Superior temporal gyrus (tissue), 1 donor: ENCODE measurements at regions not wholly inside any gene's neighbourhood (a gene's known extent, or its start where the extent isn't known, plus 50 kb on each side); places are given as distances from the start of the nearest gene placed in this dataset.

Source experiments
- DNase-seq: peaks from one replicate; pipeline ENCODE4 v3.0.0-alpha.2; 2016; ENCODE audit errors: extremely low spot score

DNA sequence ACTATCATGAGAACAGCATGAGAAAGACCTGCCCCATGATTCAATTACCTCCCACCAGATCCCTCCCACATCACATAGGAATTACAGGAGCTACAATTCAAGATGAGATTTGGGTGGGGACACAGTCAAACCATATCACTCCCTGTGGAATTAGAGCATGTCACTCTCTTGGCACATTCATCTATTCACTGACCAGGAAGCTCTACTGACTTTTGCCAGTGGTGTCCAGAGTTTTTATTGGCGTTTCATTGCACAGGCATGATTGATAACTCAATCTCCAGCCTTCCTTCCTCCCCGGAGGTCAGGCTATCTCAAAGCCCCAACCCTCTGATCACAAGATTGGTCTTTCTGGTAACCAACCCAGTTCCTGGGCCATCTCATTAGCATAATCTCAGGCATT, 478.9 kb upstream of the NRP1 start:
- no peak for DNase-seq

- no peak for DNase-seq
Measured at GRCh38 chr10:33812586-33812985, 478.1 kb upstream of the NRP1 start.

DNA sequence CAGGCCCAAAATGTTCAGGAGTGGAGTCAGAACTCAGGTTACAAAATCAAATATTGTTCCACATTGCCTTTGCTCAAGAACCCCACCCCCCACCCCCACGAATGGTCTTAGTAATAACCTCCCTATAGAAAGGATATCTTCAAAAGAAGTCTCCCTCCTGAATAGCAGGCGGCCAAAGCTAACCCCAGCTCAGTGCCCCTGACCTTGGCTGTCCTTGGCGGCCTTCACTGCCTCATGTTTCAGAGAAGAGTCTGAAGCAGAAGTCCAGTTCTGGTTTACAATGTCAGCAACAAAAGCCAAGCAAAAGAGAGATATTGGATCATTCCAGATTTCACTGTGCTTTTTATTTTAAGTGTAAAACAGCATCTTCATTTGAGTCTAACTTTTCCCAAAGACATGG, 476.5 kb upstream of the NRP1 start:
- no peak for DNase-seq

GRCh38 chr10:33809732-33810131, 475.3 kb upstream of the NRP1 start:
- DNase-seq = no peak

GRCh38 chr10:33808475-33808874, 474.0 kb upstream of the NRP1 start:
- DNase-seq = no peak

- no peak for DNase-seq
Measured at GRCh38 chr10:33807531-33808359, 473.3 kb upstream of the NRP1 start.

DNA sequence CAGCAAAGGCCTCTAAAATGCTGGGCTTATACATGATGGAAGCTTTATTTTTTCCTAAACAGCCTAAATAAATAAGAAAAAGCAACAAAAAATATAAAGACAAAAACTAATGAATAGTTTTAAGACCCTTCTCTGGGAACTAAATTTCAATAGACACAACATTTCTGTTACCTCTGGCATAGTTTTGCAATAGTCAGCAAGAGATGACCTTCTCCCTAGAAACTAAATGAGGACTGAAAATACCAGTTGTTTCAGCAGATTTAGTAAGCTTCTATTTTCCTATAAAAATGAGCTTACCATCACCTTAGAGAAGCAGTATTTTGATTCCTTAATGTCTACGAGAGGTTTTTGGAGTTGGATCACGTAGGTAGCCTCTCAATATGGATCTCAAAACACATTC, 471.4 kb upstream of the NRP1 start:
- DNase-seq = no peak

DNA sequence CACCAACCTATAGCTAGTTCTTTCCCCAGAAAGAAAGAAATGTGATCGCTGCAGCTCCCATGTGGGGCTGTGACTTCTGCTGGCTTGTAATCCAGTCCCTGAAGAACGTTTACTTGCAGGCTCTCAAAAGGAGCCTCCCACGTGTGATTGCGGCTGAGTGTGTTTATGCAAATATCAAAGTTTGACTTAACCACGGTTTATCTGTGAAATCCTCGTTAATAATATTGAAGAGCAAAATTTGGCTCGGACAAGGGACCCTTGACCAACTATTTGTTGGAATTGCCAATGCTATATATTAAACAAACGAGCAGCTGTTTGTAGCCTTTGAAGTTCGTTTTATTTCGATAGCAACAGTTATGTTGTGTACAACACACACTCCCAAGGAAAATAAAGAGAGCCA, 470.1 kb upstream of the NRP1 start:
- DNase-seq = no peak

DNA sequence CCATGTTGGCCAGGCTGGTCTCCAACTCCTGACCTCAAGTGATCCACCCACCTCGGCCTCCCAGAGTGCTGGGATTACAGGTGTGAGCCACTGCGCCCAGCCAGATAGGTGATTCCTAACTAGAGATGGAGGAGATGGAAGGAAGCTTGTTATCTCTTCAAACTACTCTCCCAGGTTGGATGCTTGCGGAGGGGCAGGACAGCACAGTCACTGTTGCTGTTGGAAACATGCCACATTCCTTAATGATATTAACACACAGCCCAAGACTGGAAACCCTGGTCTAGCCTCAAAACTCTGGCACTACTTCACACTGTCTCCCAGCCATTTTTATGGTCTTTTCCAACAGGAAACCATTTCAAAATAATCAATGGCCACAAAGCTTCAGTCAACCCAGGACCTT, 468.8 kb upstream of the NRP1 start:
- no peak for DNase-seq

- DNase-seq = no peak
Measured at GRCh38 chr10:33802566-33802965, 468.1 kb upstream of the NRP1 start.

DNA sequence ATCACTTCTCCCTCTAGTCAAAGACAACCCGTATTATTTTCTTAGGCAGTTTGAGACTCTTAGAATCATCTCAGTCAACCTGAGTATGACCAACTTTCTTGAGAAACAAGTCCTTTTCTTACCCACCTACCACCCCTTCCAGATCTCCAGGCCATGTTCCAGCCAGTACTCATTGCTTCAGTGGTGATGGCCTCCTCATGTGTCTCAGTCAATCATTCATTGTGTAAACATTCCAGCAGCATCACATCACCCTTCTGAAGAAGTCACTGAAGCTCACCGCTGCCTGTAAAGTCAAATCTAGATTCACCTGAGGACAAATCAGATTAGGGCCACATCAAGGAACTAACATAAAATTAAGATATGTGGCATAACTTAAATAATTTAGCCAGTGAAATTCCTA, 467.2 kb upstream of the NRP1 start:
- no peak for DNase-seq

DNA sequence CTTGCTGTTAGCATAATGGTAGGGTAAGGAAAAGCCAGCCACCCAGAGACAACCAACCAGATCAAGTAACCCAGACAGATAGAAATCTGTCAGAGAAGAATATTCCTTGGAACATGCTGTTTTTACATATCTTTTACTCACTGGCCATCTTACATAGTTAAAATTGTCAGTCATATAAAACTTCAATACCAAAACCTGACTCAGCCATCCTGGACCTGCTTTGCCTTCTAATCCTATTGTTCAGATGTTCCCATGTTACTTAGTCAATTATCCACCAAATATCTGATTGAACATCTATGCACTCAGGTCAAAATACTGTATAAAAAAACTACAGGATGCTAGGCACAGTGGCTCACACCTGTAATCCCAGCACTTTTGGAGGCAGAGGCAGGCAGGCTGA, 466.5 kb upstream of the NRP1 start:
- DNase-seq = no peak

GRCh38 chr10:33800545-33800944, 466.1 kb upstream of the NRP1 start:
- no peak for DNase-seq

GRCh38 chr10:33799944-33800323, 465.5 kb upstream of the NRP1 start:
- no peak for DNase-seq

- no peak for DNase-seq
Measured at GRCh38 chr10:33799281-33799943, 464.9 kb upstream of the NRP1 start.

DNA sequence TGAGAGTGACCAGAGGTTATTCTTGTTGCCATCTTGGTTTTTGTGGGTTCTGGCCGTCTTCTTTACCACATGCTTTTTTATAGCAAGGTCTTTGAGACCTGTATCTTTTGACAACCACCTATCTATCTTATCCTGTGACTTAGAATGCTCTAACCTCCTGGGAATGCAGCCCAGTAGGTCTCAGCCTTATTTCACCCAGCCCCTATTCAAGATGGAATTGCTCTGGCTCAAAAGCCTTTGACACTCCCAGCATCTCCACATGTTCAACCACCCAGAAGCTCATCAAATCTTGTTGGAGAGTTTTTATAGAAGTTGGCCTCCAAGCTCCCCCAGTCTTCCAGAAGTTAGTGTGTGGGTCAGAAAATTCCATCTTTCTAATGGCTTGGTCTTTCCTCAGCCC, 464.3 kb upstream of the NRP1 start:
- DNase-seq = no peak

DNA sequence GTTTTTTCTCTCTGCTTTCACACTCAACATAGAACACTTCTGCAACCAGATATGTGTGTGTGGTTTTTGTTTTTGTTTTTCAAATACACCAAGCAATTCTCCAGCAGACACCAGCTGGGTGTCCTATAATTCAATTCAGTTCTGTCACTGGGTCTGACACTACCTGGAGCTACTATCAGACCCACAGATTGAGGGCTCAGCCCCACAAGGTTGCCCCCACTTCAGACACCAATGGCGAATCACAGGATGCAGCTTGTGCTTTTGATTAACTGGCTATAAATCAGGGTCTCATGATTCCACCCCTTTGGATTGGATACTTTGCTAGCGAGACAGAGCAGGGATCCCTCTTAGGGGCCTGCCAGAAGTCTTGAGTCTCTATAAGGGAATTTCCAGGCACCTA, 462.2 kb upstream of the NRP1 start:
- no peak for DNase-seq

- no peak for DNase-seq
Measured at GRCh38 chr10:33795529-33795928, 461.1 kb upstream of the NRP1 start.

- DNase-seq = no peak
Measured at GRCh38 chr10:33794460-33794859, 460.0 kb upstream of the NRP1 start.

- no peak for DNase-seq
Measured at GRCh38 chr10:33793793-33794192, 459.3 kb upstream of the NRP1 start.

DNA sequence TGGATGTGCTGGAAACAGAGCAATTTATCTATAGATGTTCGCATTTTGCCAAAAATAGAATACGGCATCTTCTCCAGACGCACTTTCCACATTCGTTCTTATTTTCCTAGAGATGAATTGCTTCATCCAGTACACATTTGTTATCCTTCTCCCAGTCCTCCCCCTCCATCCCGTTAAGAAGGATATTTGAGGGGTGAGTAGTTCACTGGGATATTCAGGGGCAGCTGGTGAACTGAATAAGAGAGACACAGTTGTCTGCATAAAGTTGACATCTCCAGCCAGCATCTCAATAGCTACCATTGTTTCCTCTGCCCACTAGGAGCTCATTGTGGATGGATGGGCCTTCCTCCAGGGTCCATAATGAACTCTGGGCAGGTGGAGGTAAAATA, 456.8 kb upstream of the NRP1 start:
- no peak for DNase-seq

DNA sequence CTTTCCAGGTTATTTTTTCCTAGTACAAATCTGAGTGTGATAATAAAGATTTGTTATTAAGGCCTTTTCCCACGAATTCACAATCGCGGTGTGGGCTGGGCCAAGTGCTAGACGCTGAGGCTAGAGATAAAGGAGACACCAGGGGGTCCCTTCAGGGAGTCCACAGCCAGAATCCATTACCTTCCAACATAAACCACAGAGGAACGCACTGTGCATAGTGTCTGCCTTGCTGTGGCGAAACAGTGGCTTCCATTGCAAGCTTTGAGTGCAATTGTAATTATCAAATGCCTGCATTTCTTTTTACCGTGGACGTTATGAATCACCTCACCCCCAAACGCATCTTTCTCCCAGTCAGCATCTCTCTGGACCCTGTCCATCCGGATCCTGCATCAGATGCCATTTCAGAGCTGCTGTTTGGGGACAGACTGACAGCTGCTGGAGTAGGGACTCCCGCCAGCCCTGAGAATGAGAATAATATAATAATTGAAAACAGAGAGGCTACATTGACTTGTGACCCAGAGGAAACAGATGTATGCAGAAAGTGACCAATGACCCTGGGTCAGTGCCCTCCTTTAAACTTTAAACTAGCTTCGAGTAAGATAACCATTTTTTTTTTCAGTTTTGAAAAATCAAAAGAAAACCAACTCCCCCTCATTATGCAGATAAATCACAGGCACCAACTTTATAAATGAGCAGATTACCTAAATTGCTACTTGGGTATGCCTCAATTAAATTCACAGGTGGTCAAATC, 456.2 kb upstream of the NRP1 start:
- DNase-seq = no peak

DNA sequence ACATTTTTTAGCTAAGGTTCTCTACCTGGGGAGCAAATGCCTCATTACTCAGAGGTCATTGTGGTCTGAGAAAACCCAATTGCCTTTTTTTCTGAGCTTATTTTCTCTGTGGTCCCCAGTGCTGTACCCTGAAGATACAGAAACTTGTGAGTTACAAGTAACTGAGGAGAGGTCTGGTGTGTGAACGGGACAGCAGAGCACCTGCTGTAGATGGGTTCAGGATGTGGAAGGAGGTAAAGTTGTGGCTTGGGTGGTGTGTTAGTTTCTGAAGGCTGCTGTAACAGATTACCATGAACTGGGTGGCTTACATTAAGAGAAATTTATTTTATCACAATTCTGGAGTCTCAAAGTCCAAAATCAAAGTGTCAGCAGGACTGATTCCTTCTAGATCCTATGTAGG, 449.1 kb upstream of the NRP1 start:
- no peak for DNase-seq
